Hepatocyte (in vitro differentiated cells): ENCODE measurements at regions not wholly inside any gene's neighbourhood (a gene's known extent, or its start where the extent isn't known, plus 50 kb on each side); places are given as distances from the start of the nearest gene placed in this dataset.

Experiments used
- EZH2 ChIP-seq: fragments of 200-600 bp; sonication (generic); IDR thresholded peaks from 2 replicates; pipeline ENCODE4 v1.6.1; 2016; ENCODE audit warnings: antibody characterized with exemption, mild to moderate bottlenecking, borderline replicate concordance
- EZH2phosphoT487 ChIP-seq: fragments of 200-600 bp; sonication (generic); IDR thresholded peaks from one replicate; pipeline ENCODE4 v1.6.1; 2018; ENCODE audit warnings: antibody characterized with exemption, mild to moderate bottlenecking, low read depth, moderate library complexity; ENCODE audit not compliant: unreplicated experiment, severe bottlenecking
- TF ChIP-seq, protein P1 (sequence below): fragments of 200-600 bp; sonication (generic); IDR thresholded peaks from 2 replicates; pipeline ENCODE4 v1.5.1; 2016; ENCODE audit warnings: antibody characterized with exemption, mild to moderate bottlenecking; ENCODE audit not compliant: poor library complexity

DNA sequence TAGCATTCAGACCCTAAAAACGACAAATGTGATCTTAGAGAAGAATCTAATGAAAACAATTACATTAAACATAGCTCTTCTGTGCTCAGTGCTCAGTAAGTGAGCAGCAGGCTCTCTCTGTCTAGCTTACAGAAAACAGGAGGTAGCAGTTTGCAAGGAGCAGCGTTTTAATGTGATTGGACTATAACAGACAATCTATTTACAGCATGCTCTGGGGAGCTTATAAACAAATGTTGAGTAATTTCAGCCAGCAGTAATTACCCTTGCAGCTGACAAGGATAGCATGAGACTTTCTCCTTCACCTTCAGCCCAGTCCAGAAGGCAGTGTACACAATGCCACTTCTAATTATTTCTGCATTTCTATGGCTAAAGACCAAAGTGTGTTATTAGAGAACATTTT lies 270.4 kb downstream of the FIGN start:
- TF ChIP-seq, protein P1, sequence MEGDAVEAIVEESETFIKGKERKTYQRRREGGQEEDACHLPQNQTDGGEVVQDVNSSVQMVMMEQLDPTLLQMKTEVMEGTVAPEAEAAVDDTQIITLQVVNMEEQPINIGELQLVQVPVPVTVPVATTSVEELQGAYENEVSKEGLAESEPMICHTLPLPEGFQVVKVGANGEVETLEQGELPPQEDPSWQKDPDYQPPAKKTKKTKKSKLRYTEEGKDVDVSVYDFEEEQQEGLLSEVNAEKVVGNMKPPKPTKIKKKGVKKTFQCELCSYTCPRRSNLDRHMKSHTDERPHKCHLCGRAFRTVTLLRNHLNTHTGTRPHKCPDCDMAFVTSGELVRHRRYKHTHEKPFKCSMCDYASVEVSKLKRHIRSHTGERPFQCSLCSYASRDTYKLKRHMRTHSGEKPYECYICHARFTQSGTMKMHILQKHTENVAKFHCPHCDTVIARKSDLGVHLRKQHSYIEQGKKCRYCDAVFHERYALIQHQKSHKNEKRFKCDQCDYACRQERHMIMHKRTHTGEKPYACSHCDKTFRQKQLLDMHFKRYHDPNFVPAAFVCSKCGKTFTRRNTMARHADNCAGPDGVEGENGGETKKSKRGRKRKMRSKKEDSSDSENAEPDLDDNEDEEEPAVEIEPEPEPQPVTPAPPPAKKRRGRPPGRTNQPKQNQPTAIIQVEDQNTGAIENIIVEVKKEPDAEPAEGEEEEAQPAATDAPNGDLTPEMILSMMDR, result no peak
- TF ChIP-seq EZH2phosphoT487, result no peak
- no peak for TF ChIP-seq EZH2
